ENCODE measurements at regions not wholly inside any gene's neighbourhood (a gene's known extent, or its start where the extent isn't known, plus 50 kb on each side); places are given as distances from the start of the nearest gene placed in this dataset.

GRCh38 chr2:66684289-66684688, 249.4 kb downstream of the MEIS1 start:
- DNase-seq (ENCODE audit: low read depth in 1 of 2, low spot score in 1 of 2), result no peak
- Histone ChIP-seq H3K27ac (replicated peaks) (no peak overlapping the region), H3K4me3 (replicated peaks; ENCODE audit: insufficient read depth, low read length) (no peak overlapping the region), H3K27me3 (ENCODE audit: insufficient read depth, poor library complexity, severe bottlenecking) (no peaks in the 10 kb centered on the region)
- no peak for TF ChIP-seq GABPA (IDR thresholded peaks at IDR 0.05; ENCODE audit: low read depth)
- TF ChIP-seq SPI1 (IDR thresholded peaks at IDR 0.05; ENCODE audit: borderline replicate concordance, low read depth), result no peak

- no peaks in the 10 kb centered on the region for H3K27me3 ChIP-seq (ENCODE audit: insufficient read depth, poor library complexity, severe bottlenecking)
- TF ChIP-seq GABPA (IDR thresholded peaks at IDR 0.05; ENCODE audit: low read depth) (no peak), CTCF (IDR thresholded peaks at IDR 0.05; ENCODE audit: insufficient read depth, low read length) (no peak), SPI1 (IDR thresholded peaks at IDR 0.05; ENCODE audit: borderline replicate concordance, low read depth) (no peak), REST (IDR thresholded peaks at IDR 0.05; ENCODE audit: insufficient replicate concordance, low read depth) (no peak), POLR2AphosphoS5 (IDR thresholded peaks at IDR 0.05; ENCODE audit: low read depth) (no peak)
- H3K4me3 ChIP-seq (replicated peaks; ENCODE audit: insufficient read depth, low read length), result no peak overlapping the region
- DNase-seq (ENCODE audit: low read depth in 1 of 2, low spot score in 1 of 2), result no peak
- no peak overlapping the region for H3K27ac ChIP-seq (replicated peaks)
Observed at GRCh38 chr2:66686755-66687154, 251.8 kb downstream of the MEIS1 start.

- Histone ChIP-seq H3K27ac (replicated peaks) (no peak overlapping the region), H3K27me3 (ENCODE audit: insufficient read depth, poor library complexity, severe bottlenecking) (peaks cover 2% of the 10 kb centered on the region), H3K4me3 (replicated peaks; ENCODE audit: insufficient read depth, low read length) (no peak overlapping the region)
- TF ChIP-seq SPI1 (IDR thresholded peaks at IDR 0.05; ENCODE audit: borderline replicate concordance, low read depth), result no peak
- TF ChIP-seq REST (IDR thresholded peaks at IDR 0.05; ENCODE audit: insufficient replicate concordance, low read depth), result no peak
- TF ChIP-seq POLR2AphosphoS5 (IDR thresholded peaks at IDR 0.05; ENCODE audit: low read depth), result no peak
- TF ChIP-seq CTCF (IDR thresholded peaks at IDR 0.05; ENCODE audit: insufficient read depth, low read length), result no peak
- no peak for TF ChIP-seq GABPA (IDR thresholded peaks at IDR 0.05; ENCODE audit: low read depth)
- DNase-seq (ENCODE audit: low read depth in 1 of 2, low spot score in 1 of 2), result no peak
Observed at GRCh38 chr2:66688951-66689350, 254.0 kb downstream of the MEIS1 start.

- Histone ChIP-seq H3K27ac (replicated peaks) (no peak overlapping the region), H3K27me3 (ENCODE audit: insufficient read depth, poor library complexity, severe bottlenecking) (peaks cover 2% of the 10 kb centered on the region), H3K4me3 (replicated peaks; ENCODE audit: insufficient read depth, low read length) (no peak overlapping the region)
- TF ChIP-seq SPI1 (IDR thresholded peaks at IDR 0.05; ENCODE audit: borderline replicate concordance, low read depth) (no peak), CTCF (IDR thresholded peaks at IDR 0.05; ENCODE audit: insufficient read depth, low read length) (no peak), REST (IDR thresholded peaks at IDR 0.05; ENCODE audit: insufficient replicate concordance, low read depth) (no peak), GABPA (IDR thresholded peaks at IDR 0.05; ENCODE audit: low read depth) (no peak), POLR2AphosphoS5 (IDR thresholded peaks at IDR 0.05; ENCODE audit: low read depth) (no peak)
- DNase-seq (ENCODE audit: low read depth in 1 of 2, low spot score in 1 of 2), result no peak
Observed at GRCh38 chr2:66689456-66690051, 254.6 kb downstream of the MEIS1 start.
